ENCODE measurements at regions not wholly inside any gene's neighbourhood (a gene's known extent, or its start where the extent isn't known, plus 50 kb on each side); places are given as distances from the start of the nearest gene placed in this dataset.

GRCh38 chr5:5685737-5686136, 263.3 kb downstream of the ICE1 start:
- no peak overlapping the region for H3K4me3 ChIP-seq (ENCODE audit: low read length)
- DNase-seq (ENCODE audit: low read depth) = no peak
- no peak for TF ChIP-seq CTCF (IDR thresholded peaks at IDR 0.05; ENCODE audit: insufficient read depth, low read depth, low read length, missing control alignments)

GRCh38 chr5:5683174-5683573, 260.7 kb downstream of the ICE1 start:
- H3K4me3 ChIP-seq (ENCODE audit: low read length) = no peak overlapping the region
- DNase-seq (ENCODE audit: low read depth) = no peak
- no peak for TF ChIP-seq CTCF (IDR thresholded peaks at IDR 0.05; ENCODE audit: insufficient read depth, low read depth, low read length, missing control alignments)

- DNase-seq (ENCODE audit: low read depth) = no peak
- TF ChIP-seq CTCF (IDR thresholded peaks at IDR 0.05; ENCODE audit: insufficient read depth, low read depth, low read length, missing control alignments) = no peak
- no peak overlapping the region for H3K4me3 ChIP-seq (ENCODE audit: low read length)
These were observed 256.4 kb downstream of the ICE1 start for GRCh38 chr5:5678909-5679308.

GRCh38 chr5:5677738-5678137, 255.3 kb downstream of the ICE1 start:
- no peak for DNase-seq (ENCODE audit: low read depth)
- TF ChIP-seq CTCF (IDR thresholded peaks at IDR 0.05; ENCODE audit: insufficient read depth, low read depth, low read length, missing control alignments) = no peak

GRCh38 chr5:5676218-5676617, 253.7 kb downstream of the ICE1 start:
- no peak overlapping the region for H3K4me3 ChIP-seq (ENCODE audit: low read length)
- no peak for DNase-seq (ENCODE audit: low read depth)
- no peak for TF ChIP-seq CTCF (IDR thresholded peaks at IDR 0.05; ENCODE audit: insufficient read depth, low read depth, low read length, missing control alignments)

More at GRCh38 chr5:5677738-5678137, 255.3 kb downstream of the ICE1 start:
- H3K4me3 ChIP-seq (ENCODE audit: low read length) = no peak overlapping the region

GRCh38 chr5:5675511-5675910, 253.0 kb downstream of the ICE1 start:
- no peak overlapping the region for H3K4me3 ChIP-seq (ENCODE audit: low read length)
- TF ChIP-seq CTCF (IDR thresholded peaks at IDR 0.05; ENCODE audit: insufficient read depth, low read depth, low read length, missing control alignments) = no peak
- no peak for DNase-seq (ENCODE audit: low read depth)

GRCh38 chr5:5671823-5672222, 249.3 kb downstream of the ICE1 start:
- no peak for TF ChIP-seq CTCF (IDR thresholded peaks at IDR 0.05; ENCODE audit: insufficient read depth, low read depth, low read length, missing control alignments)
- DNase-seq (ENCODE audit: low read depth) = no peak
- H3K4me3 ChIP-seq (ENCODE audit: low read length) = no peak overlapping the region
